Naive thymus-derived CD4-positive, alpha-beta T cell (primary cell): ENCODE measurements at regions not wholly inside any gene's neighbourhood (a gene's known extent, or its start where the extent isn't known, plus 50 kb on each side); places are given as distances from the start of the nearest gene placed in this dataset.

Experiments
- ATAC-seq: fragments of 150-1000 bp; cut with Tn5 transposase; 2 replicates; pipeline ENCODE4 v1.10.0; 2021; ENCODE audit warnings: mild to moderate bottlenecking, moderate library complexity
- CTCF ChIA-PET: fragments of 350-600 bp; sonication (Branson Sonifier 250); formaldehyde crosslinking; loops from one replicate; lab custom pipeline; 2021; ENCODE audit warnings: antibody characterized with exemption; lab: Charles Lee
- POLR2A ChIA-PET: fragments of 350-600 bp; sonication (Branson Sonifier 250); formaldehyde crosslinking; loops from one replicate; lab custom pipeline; 2021; ENCODE audit warnings: antibody characterized with exemption, inconsistent platforms; lab: Charles Lee
- DNase-seq, 9 donors: peaks; one replicate each; pipeline versions ENCODE4 v3.0.0 to v3.0.0-alpha.2; 2020 to 2022; ENCODE audit warnings: mixed read lengths in 1 of 9
- H3K27ac ChIP-seq: one replicate; pipeline ENCODE4 v1.7.0; 2013; ENCODE audit warnings: mild to moderate bottlenecking, low read depth, low read length, moderate library complexity
- H3K27me3 ChIP-seq, 2 donors: one replicate each; pipeline ENCODE4 v1.7.0; 2013; ENCODE audit warnings: low read length in 2 of 2, mild to moderate bottlenecking in 2 of 2, moderate library complexity in 2 of 2; ENCODE audit not compliant: control insufficient read depth in 2 of 2, insufficient read depth in 2 of 2
- H3K36me3 ChIP-seq, 3 experiments: 1 replicate in 2 of 3; 2 replicates in 1 of 3; pipeline ENCODE4 v1.7.0; 2013; ENCODE audit warnings: low read length in 3 of 3, mild to moderate bottlenecking in 3 of 3, moderate library complexity in 1 of 3; ENCODE audit not compliant: insufficient read depth in 3 of 3, control insufficient read depth in 2 of 3
- H3K4me1 ChIP-seq, 2 donors: one replicate each; pipeline ENCODE4 v1.7.0; 2013; ENCODE audit warnings: low read length in 2 of 2, mild to moderate bottlenecking in 2 of 2, moderate library complexity in 1 of 2; ENCODE audit not compliant: control insufficient read depth in 2 of 2, insufficient read depth in 2 of 2
- H3K4me3 ChIP-seq: 2 replicates; pipeline ENCODE4 v1.7.0; 2013; ENCODE audit warnings: mild to moderate bottlenecking, low read length
- H3K9me3 ChIP-seq, 3 experiments: 1 replicate in 2 of 3; 2 replicates in 1 of 3; pipeline ENCODE4 v1.7.0; 2013; ENCODE audit warnings: low read length in 3 of 3; ENCODE audit not compliant: control insufficient read depth in 2 of 3
- H3K27ac Mint-ChIP-seq, 9 donors: one replicate each; pipeline ENCODE4 v1.8.0; 2020 to 2022; ENCODE audit warnings: mixed read lengths in 9 of 9, mild to moderate bottlenecking in 8 of 9, moderate library complexity in 5 of 9, inconsistent platforms in 2 of 9
- H3K27me3 Mint-ChIP-seq, 5 donors: one replicate each; pipeline ENCODE4 v1.8.0; 2021 to 2022; ENCODE audit warnings: mixed read lengths in 5 of 5, mild to moderate bottlenecking in 1 of 5
- H3K36me3 Mint-ChIP-seq, 5 donors: one replicate each; pipeline ENCODE4 v1.8.0; 2020 to 2022; ENCODE audit warnings: mixed read lengths in 5 of 5, mild to moderate bottlenecking in 3 of 5, inconsistent platforms in 1 of 5
- H3K4me1 Mint-ChIP-seq, 7 donors: one replicate each; pipeline ENCODE4 v1.8.0; 2020 to 2022; ENCODE audit warnings: mixed read lengths in 7 of 7, mild to moderate bottlenecking in 3 of 7, inconsistent platforms in 1 of 7
- H3K4me3 Mint-ChIP-seq, 10 donors: one replicate each; pipeline ENCODE4 v1.8.0; 2020 to 2022; ENCODE audit warnings: mild to moderate bottlenecking in 10 of 10, mixed read lengths in 10 of 10, moderate library complexity in 6 of 10, inconsistent platforms in 2 of 10
- H3K9me3 Mint-ChIP-seq, 11 donors: one replicate each; pipeline ENCODE4 v1.8.0; 2020 to 2022; ENCODE audit warnings: mixed read lengths in 11 of 11, mild to moderate bottlenecking in 4 of 11, inconsistent platforms in 1 of 11, moderate library complexity in 1 of 11
- intact Hi-C, 2 donors: fragments of 100-400 bp; cut with micrococcal nuclease; formaldehyde crosslinking; loops; one replicate each; pipeline ENCODE4 v1.15.1; 2023

DNA sequence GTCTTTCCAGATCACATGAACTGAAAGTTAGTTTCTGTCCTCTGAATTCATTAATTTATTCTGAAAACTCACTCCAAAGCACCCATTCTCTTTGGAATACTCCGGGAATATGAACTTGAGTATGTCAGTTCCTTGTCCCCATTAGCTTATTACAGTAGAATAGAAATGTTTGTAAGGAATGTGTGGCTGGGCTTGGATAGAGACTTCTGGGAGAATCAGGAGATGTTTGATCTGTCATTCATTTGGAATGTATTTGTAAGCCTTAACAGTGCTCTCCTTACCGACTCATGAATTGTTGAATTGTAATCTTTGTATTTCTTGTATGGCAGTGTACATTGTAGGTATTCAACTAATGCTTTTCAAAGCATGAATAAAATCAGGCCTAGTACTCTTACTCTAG lies 548.4 kb downstream of the LRRC70 start:
- no peaks in the 10 kb centered on the region for H3K4me1 Mint-ChIP-seq
- peaks cover 0 to 4% (median 0%) of the 10 kb centered on the region in 5 donors for H3K27me3 Mint-ChIP-seq
- intact Hi-C loops, result no loop called here
- DNase-seq (no peak), ATAC-seq (no peak)
- no peaks in the 10 kb centered on the region for H3K36me3 Mint-ChIP-seq
- no peak overlapping the region for H3K4me3 Mint-ChIP-seq
- Histone ChIP-seq H3K4me1 (no peaks in the 10 kb centered on the region), H3K4me3 (no peak overlapping the region), H3K9me3 (no peaks in the 10 kb centered on the region), H3K36me3 (no peaks in the 10 kb centered on the region), H3K27me3 (peaks cover 0 to 3% of the 10 kb centered on the region in 2 donors), H3K27ac (no peak overlapping the region)
- H3K9me3 Mint-ChIP-seq, result peaks cover 0 to 7% (median 0%) of the 10 kb centered on the region in 11 donors
- POLR2A ChIA-PET, result no interaction called here
- CTCF ChIA-PET, result no interaction called here
- no peak overlapping the region for H3K27ac Mint-ChIP-seq

DNA sequence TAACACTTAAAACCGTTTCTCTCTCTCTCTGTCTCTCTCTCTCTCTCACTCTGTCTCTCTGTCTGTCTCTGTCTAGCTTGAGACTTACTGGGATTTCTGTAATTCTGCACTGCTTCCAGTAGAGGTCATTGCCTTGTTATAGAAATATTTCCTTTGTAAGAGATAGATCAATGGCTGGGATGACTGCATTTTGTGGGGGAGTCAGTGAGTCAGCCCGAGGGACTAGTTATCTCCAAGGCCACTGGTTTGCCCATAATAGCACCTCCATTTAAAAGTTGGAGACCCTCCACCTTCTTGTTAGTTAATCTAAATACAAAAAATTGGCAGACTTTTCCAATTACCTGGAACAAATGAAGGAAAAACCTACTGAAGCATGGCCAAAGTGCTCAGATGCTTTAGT lies 547.2 kb downstream of the LRRC70 start:
- ChIA-PET POLR2A (no interaction called here), CTCF (no interaction called here)
- no peak overlapping the region for H3K27ac ChIP-seq
- H3K9me3 Mint-ChIP-seq, result peaks cover 0 to 7% (median 0%) of the 10 kb centered on the region in 11 donors
- no peaks in the 10 kb centered on the region for H3K9me3 ChIP-seq
- H3K36me3 ChIP-seq, result no peaks in the 10 kb centered on the region
- H3K27me3 ChIP-seq, result peaks cover 0 to 3% of the 10 kb centered on the region in 2 donors
- no peaks in the 10 kb centered on the region for H3K4me1 Mint-ChIP-seq
- intact Hi-C loops, result no loop called here
- no peaks in the 10 kb centered on the region for H3K4me1 ChIP-seq
- H3K4me3 Mint-ChIP-seq, result no peak overlapping the region
- no peaks in the 10 kb centered on the region for H3K36me3 Mint-ChIP-seq
- DNase-seq, result no peak
- peaks cover 0 to 4% (median 0%) of the 10 kb centered on the region in 5 donors for H3K27me3 Mint-ChIP-seq
- no peak overlapping the region for H3K4me3 ChIP-seq
- no peak for ATAC-seq
- H3K27ac Mint-ChIP-seq, result no peak overlapping the region

DNA sequence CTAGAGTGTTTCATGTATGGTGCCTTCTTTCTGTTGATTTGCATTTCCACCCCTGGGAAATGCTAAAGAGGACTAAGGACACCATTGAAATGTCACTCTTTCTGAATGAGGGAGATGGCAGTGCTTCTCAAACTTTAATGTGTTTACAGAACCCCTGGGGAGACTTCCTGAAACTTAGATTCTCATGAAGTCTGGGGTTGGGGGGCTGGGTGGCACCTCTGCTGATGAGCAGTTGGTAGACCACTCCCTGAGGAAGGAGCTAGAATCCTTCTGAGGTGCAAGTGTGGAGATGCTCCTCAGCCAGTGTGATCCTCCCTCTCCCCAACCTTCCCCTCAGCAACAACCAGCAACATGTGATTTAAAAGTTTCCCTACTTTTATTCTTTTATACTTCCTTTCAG lies 546.8 kb downstream of the LRRC70 start:
- Histone ChIP-seq H3K4me1 (no peaks in the 10 kb centered on the region), H3K27me3 (peaks cover 0 to 3% of the 10 kb centered on the region in 2 donors), H3K36me3 (no peaks in the 10 kb centered on the region), H3K9me3 (no peaks in the 10 kb centered on the region), H3K4me3 (no peak overlapping the region), H3K27ac (no peak overlapping the region)
- ChIA-PET POLR2A (no interaction called here), CTCF (interaction anchor here (0.6 kb wide), 1 partner anchor 79 kb away, joined by 3 read pairs; no protein-coding TSS in a partner anchor)
- ATAC-seq, result no peak
- peaks cover 0 to 4% (median 0%) of the 10 kb centered on the region in 5 donors for H3K27me3 Mint-ChIP-seq
- intact Hi-C loops, result no loop called here
- no peak overlapping the region for H3K27ac Mint-ChIP-seq
- peaks cover 0 to 7% (median 0%) of the 10 kb centered on the region in 11 donors for H3K9me3 Mint-ChIP-seq
- no peaks in the 10 kb centered on the region for H3K4me1 Mint-ChIP-seq
- H3K36me3 Mint-ChIP-seq, result no peaks in the 10 kb centered on the region
- DNase-seq, result no peak
- no peak overlapping the region for H3K4me3 Mint-ChIP-seq

DNA sequence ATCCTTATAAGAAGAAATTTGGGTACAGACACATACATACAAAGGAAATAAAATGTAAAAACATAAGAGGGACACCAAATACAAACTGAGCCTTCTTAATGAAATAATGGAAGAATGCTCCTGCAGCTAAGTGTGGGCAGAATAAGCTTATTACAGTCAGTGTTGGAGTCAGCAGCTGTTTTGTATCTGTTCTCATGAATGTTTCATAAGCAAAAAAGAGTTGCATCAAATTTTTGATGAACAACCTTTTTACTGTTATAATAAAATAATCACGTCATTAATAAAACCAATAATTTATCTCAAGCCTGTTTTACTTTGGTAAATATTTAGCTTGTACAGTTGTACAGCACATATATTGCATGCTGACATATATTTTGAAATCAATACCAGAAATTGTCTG lies 545.6 kb downstream of the LRRC70 start:
- Mint-ChIP-seq H3K36me3 (no peaks in the 10 kb centered on the region), H3K27me3 (no peaks in the 10 kb centered on the region), H3K4me1 (no peaks in the 10 kb centered on the region), H3K4me3 (no peak overlapping the region), H3K9me3 (peaks cover 0 to under 1% (median 0%) of the 10 kb centered on the region in 11 donors), H3K27ac (no peak overlapping the region)
- intact Hi-C loops, result no loop called here
- Histone ChIP-seq H3K4me3 (no peak overlapping the region), H3K27me3 (peaks cover 0 to 3% of the 10 kb centered on the region in 2 donors), H3K4me1 (no peaks in the 10 kb centered on the region), H3K27ac (no peak overlapping the region), H3K36me3 (no peaks in the 10 kb centered on the region), H3K9me3 (no peaks in the 10 kb centered on the region)
- POLR2A ChIA-PET, result no interaction called here
- DNase-seq (no peak), ATAC-seq (no peak)
- CTCF ChIA-PET, result no interaction called here

DNA sequence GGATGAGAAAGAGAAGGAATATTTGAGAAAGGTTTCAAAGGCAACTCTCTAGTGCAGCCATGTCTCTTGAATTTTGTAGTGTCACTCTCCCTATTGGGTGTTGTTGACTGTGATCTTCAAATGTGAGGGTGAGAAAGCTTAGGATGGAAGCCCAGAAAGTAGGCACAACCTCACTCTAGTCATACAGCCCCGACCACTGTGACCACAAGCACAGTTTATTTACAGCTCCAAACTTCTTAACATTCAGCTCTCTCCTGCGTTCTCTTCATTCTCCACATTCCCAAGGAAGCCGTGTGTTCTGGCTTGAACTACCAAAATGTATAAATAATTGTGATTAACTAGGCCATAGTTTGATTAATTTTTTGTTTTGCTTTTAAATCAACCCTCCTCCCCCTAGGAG lies 542.9 kb downstream of the LRRC70 start:
- no peak overlapping the region for H3K4me3 Mint-ChIP-seq
- H3K27me3 Mint-ChIP-seq, result no peaks in the 10 kb centered on the region
- ChIA-PET POLR2A (no interaction called here), CTCF (no interaction called here)
- DNase-seq (no peak), ATAC-seq (no peak)
- intact Hi-C loops, result no loop called here
- H3K4me1 Mint-ChIP-seq, result no peaks in the 10 kb centered on the region
- H3K9me3 Mint-ChIP-seq, result peaks cover 0 to 4% (median 0%) of the 10 kb centered on the region in 11 donors
- no peak overlapping the region for H3K27ac ChIP-seq
- H3K36me3 ChIP-seq, result no peaks in the 10 kb centered on the region
- H3K36me3 Mint-ChIP-seq, result no peaks in the 10 kb centered on the region
- no peaks in the 10 kb centered on the region for H3K9me3 ChIP-seq
- H3K4me3 ChIP-seq, result no peak overlapping the region
- no peaks in the 10 kb centered on the region for H3K4me1 ChIP-seq
- peaks cover 0 to 3% of the 10 kb centered on the region in 2 donors for H3K27me3 ChIP-seq
- no peak overlapping the region for H3K27ac Mint-ChIP-seq

DNA sequence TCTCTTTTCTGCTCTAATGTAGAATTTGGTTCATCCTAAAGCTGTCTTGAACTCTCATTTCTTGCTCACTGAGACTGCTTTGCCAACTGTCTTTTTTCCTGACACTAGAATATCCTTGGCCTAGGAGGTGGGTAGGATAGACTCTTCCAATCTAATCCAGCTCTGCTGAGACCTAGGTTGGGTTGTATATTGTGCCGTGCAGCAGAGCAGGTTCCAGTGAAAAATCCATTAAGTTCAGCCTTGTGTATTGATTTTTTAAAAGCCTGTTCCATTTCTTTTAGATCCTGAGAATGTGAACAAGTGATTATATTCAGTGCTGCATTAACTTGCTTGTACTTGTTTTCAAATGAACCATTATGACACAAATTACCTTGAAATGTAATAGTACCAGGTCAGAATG lies 539.6 kb downstream of the LRRC70 start:
- Histone ChIP-seq H3K27ac (no peak overlapping the region), H3K27me3 (no peaks in the 10 kb centered on the region), H3K9me3 (no peaks in the 10 kb centered on the region), H3K36me3 (no peaks in the 10 kb centered on the region), H3K4me1 (no peaks in the 10 kb centered on the region), H3K4me3 (no peak overlapping the region)
- intact Hi-C loops, result no loop called here
- POLR2A ChIA-PET, result no interaction called here
- Mint-ChIP-seq H3K4me1 (no peaks in the 10 kb centered on the region), H3K36me3 (no peaks in the 10 kb centered on the region), H3K4me3 (no peak overlapping the region), H3K9me3 (peaks cover 0 to 6% (median 0%) of the 10 kb centered on the region in 11 donors), H3K27ac (no peak overlapping the region), H3K27me3 (no peaks in the 10 kb centered on the region)
- ATAC-seq (no peak), DNase-seq (no peak)
- CTCF ChIA-PET, result no interaction called here

DNA sequence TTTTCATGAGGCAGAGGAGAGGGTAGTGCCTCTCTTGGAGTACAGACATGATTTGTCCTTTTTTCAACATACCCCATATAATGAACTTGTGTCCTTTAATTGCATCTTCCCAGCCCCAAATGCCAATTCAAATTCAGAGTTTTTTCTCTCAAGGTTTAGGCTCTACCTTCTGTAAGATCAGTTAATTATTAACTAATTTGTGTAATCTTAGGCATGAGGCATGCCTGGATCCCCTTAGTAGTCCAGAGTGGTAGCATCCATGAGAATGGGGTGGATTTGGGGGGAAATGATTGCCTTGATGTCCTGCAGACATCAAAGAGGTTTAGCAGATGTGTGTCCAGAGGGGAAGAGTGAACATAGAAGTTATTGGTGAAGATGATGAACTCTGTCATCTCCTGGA lies 533.3 kb downstream of the LRRC70 start:
- ChIA-PET POLR2A (no interaction called here), CTCF (no interaction called here)
- no peaks in the 10 kb centered on the region for H3K4me1 Mint-ChIP-seq
- H3K27ac Mint-ChIP-seq, result no peak overlapping the region
- no peaks in the 10 kb centered on the region for H3K36me3 Mint-ChIP-seq
- peaks cover 0 to under 1% (median 0%) of the 10 kb centered on the region in 5 donors for H3K27me3 Mint-ChIP-seq
- Histone ChIP-seq H3K27ac (no peak overlapping the region), H3K9me3 (no peaks in the 10 kb centered on the region), H3K4me1 (no peaks in the 10 kb centered on the region), H3K36me3 (no peaks in the 10 kb centered on the region), H3K27me3 (no peaks in the 10 kb centered on the region), H3K4me3 (no peak overlapping the region)
- DNase-seq (no peak), ATAC-seq (no peak)
- intact Hi-C loops, result no loop called here
- no peak overlapping the region for H3K4me3 Mint-ChIP-seq
- peaks cover 0 to 3% (median 0%) of the 10 kb centered on the region in 11 donors for H3K9me3 Mint-ChIP-seq
